Pulmonary artery endothelial cell (primary cell): ENCODE measurements at regions not wholly inside any gene's neighbourhood (a gene's known extent, or its start where the extent isn't known, plus 50 kb on each side); places are given as distances from the start of the nearest gene placed in this dataset.

Experiments
- DNase-seq: peaks from one replicate; pipeline ENCODE4 v3.0.0-alpha.2; 2011; ENCODE audit warnings: low read depth, low spot score

- no peak for DNase-seq
Observed at GRCh38 chr14:71465316-71465715, 466.9 kb upstream of the RGS6 start.

GRCh38 chr14:71466251-71466650 is 466.0 kb upstream of the RGS6 start:
- no peak for DNase-seq

- no peak for DNase-seq
Observed at GRCh38 chr14:71466946-71467345, 465.3 kb upstream of the RGS6 start.

- DNase-seq: no peak
Observed at GRCh38 chr14:71467361-71467811, 464.8 kb upstream of the RGS6 start.

GRCh38 chr14:71468701-71469100 is 463.5 kb upstream of the RGS6 start:
- no peak for DNase-seq

GRCh38 chr14:71469643-71470335 is 462.4 kb upstream of the RGS6 start:
- DNase-seq: no peak

GRCh38 chr14:71471634-71472355 is 460.4 kb upstream of the RGS6 start:
- DNase-seq: no peak

- DNase-seq: no peak
Observed at GRCh38 chr14:71472356-71473340, 459.6 kb upstream of the RGS6 start.

- DNase-seq: no peak
Observed at GRCh38 chr14:71473843-71474242, 458.4 kb upstream of the RGS6 start.

GRCh38 chr14:71474301-71475265 is 457.6 kb upstream of the RGS6 start:
- no peak for DNase-seq

GRCh38 chr14:71475916-71476315 is 456.3 kb upstream of the RGS6 start:
- DNase-seq: no peak

- DNase-seq: no peak
Observed at GRCh38 chr14:71478542-71478941, 453.7 kb upstream of the RGS6 start.

- DNase-seq: no peak
Observed at GRCh38 chr14:71481021-71481654, 451.1 kb upstream of the RGS6 start.

GRCh38 chr14:71482671-71483070 is 449.6 kb upstream of the RGS6 start:
- no peak for DNase-seq

GRCh38 chr14:71483154-71483553 is 449.1 kb upstream of the RGS6 start:
- no peak for DNase-seq

GRCh38 chr14:71485833-71486232 is 446.4 kb upstream of the RGS6 start:
- DNase-seq: no peak

GRCh38 chr14:71486279-71486678 is 445.9 kb upstream of the RGS6 start:
- DNase-seq: no peak

GRCh38 chr14:71487449-71487848 is 444.8 kb upstream of the RGS6 start:
- no peak for DNase-seq

GRCh38 chr14:71487941-71488340 is 444.3 kb upstream of the RGS6 start:
- no peak for DNase-seq

GRCh38 chr14:71488703-71489191 is 443.5 kb upstream of the RGS6 start:
- no peak for DNase-seq
